Esophagus (tissue), 2 donors: ENCODE measurements at regions not wholly inside any gene's neighbourhood (a gene's known extent, or its start where the extent isn't known, plus 50 kb on each side); places are given as distances from the start of the nearest gene placed in this dataset.

Experiments
- H3K27ac ChIP-seq, 2 donors: one replicate each; pipeline ENCODE4 v1.5.1; 2013; ENCODE audit warnings: low read depth in 2 of 2, mild to moderate bottlenecking in 2 of 2, inconsistent platforms in 1 of 2, low read length in 1 of 2, moderate library complexity in 1 of 2
- H3K27me3 ChIP-seq, 2 donors: one replicate each; pipeline ENCODE4 v1.6.1; 2013; ENCODE audit warnings: low read length in 2 of 2, control low read depth in 1 of 2, mild to moderate bottlenecking in 1 of 2; ENCODE audit not compliant: insufficient read depth in 2 of 2, control insufficient read depth in 1 of 2
- H3K36me3 ChIP-seq, 2 donors: one replicate each; pipeline ENCODE4 v1.6.1; 2013; ENCODE audit warnings: low read length in 1 of 2; ENCODE audit not compliant: control insufficient read depth in 2 of 2, insufficient read depth in 2 of 2
- H3K4me1 ChIP-seq, 2 donors: one replicate each; pipeline ENCODE4 v1.6.1; 2013; ENCODE audit warnings: low read length in 1 of 2; ENCODE audit not compliant: control insufficient read depth in 2 of 2, insufficient read depth in 2 of 2
- H3K4me3 ChIP-seq, 2 donors: one replicate each; pipeline ENCODE4 v1.5.1; 2013; ENCODE audit warnings: low read length in 2 of 2, mild to moderate bottlenecking in 2 of 2, low read depth in 1 of 2, moderate library complexity in 1 of 2
- H3K9me3 ChIP-seq, 2 donors: one replicate each; pipeline ENCODE4 v1.6.1; 2013; ENCODE audit warnings: mild to moderate bottlenecking in 2 of 2, low read depth in 1 of 2, low read length in 1 of 2, moderate library complexity in 1 of 2; ENCODE audit not compliant: control insufficient read depth in 2 of 2, insufficient read depth in 1 of 2
- WGBS, 2 donors: extraction: QIAGEN DNeasy Blood & Tissue Kit; methylation state at CpG; one replicate each; pipeline ENCODE4 v1.1.7; 2013; 5-methylcytosine and 5-hydroxymethylcytosine counted together
- donor health status: healthy with polysubstance abuse.
- donor health status: Bipolar disorder and iron deficiency.

DNA sequence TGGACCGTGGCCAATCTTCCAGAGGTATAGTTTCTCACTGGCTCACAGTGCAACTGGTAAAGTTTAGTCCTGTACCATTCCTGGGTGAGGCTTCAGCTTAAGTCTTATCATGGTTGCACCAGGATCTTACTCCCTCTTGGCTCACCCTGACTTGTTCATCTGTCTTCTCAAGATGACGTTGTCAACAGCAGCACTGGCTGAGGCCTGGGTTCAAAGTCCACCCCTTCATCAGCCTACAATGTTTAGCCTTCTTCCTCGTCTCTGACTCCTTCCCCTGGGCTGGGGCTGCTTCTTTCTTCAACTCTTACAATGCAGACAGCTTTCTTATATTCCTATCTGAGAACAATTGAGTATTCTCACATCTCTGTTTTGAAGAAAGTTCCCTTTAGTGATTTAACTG, 311.1 kb upstream of the CLINT1 start:
- no peak overlapping the region for H3K27ac ChIP-seq
- H3K9me3 ChIP-seq, result no peaks in the 10 kb centered on the region
- no peaks in the 10 kb centered on the region for H3K27me3 ChIP-seq
- no peaks in the 10 kb centered on the region for H3K36me3 ChIP-seq
- WGBS, 2 donors, result 61 to 63% methylated on average over 3 of the region's 3 CpGs
- no peaks in the 10 kb centered on the region for H3K4me1 ChIP-seq
- no peak overlapping the region for H3K4me3 ChIP-seq

DNA sequence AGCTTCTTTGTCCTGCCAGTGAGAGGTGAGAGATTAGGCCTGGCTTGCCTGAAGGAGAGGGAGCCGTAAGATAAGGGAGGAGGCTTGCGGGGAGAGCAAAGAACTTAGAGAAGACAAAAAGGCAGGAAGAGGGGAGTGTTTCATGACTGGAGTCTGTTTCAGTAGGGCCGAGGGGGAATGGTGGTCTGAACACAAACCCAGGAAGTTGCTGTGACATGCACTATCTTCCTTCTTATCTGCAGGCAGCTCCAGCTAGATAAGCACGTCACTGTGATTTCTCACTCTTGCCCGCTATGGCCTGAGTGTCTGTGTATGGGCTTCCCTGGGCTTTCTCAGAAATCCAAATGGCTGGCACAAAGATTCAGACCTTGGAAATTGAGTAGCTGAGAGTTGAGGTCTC, 307.5 kb upstream of the CLINT1 start:
- no peaks in the 10 kb centered on the region for H3K36me3 ChIP-seq
- no peaks in the 10 kb centered on the region for H3K9me3 ChIP-seq
- H3K27ac ChIP-seq, result no peak overlapping the region
- 77 to 81% methylated on average over 5 of the region's 5 CpGs for WGBS, 2 donors
- H3K27me3 ChIP-seq, result no peaks in the 10 kb centered on the region
- no peak overlapping the region for H3K4me3 ChIP-seq
- no peaks in the 10 kb centered on the region for H3K4me1 ChIP-seq

DNA sequence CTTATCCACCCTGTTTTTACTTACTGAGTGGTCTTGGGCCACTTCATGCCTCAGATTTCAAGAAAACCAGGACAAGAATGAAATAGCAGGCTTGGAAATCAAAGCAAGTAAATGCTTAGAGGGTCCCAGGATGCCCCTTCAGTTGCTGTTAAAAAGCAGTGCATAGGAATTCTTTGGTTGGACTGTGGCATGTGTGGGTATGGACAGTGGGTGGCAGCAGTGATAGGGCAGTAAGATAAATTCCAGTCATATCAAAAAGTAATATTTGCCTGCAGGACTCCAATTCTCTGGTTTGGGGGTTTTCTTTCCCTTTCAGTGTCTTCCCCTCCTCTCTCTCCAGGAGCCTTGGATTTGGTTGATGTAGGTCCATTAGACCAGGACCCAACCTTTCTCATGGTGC, 306.7 kb upstream of the CLINT1 start:
- H3K4me3 ChIP-seq, result no peak overlapping the region
- H3K36me3 ChIP-seq, result no peaks in the 10 kb centered on the region
- no peaks in the 10 kb centered on the region for H3K4me1 ChIP-seq
- H3K9me3 ChIP-seq, result no peaks in the 10 kb centered on the region
- H3K27me3 ChIP-seq, result no peaks in the 10 kb centered on the region
- H3K27ac ChIP-seq, result no peak overlapping the region

DNA sequence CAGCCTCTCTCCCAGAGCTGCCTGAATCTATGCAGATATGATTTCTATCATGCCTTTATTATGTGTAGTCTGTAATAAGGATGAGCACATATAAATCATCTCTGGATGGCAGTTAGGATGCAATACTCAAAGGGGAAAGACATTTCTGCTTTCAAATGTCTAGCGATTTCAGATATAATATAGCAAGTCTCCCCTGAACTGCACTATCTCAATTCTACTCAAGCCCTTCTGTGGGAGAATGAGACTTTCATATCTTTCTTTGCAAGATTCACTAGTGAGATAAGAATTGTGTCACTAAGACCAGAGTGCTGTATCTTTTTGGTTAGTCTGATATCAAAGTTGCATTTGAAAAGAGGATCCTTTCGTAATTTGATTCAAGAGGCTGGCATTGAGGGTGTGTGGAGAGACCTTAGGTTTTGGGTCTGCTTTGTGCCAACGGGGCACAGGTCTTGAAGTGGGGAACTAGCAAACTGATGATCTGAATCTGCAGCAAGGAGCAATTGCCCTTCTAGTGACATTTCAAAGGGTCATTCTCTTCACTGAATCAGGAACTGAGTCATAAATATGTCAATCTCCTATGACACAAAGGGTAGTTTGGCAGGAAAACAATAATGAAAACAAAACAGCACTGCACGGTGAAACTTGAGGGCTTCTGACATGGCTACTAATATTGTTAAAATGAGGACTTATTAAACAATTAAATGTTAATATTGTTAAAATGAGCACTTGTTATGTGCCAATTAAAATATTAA, 305.5 kb upstream of the CLINT1 start:
- Histone ChIP-seq H3K27ac (no peak overlapping the region), H3K4me1 (no peaks in the 10 kb centered on the region), H3K9me3 (no peaks in the 10 kb centered on the region), H3K4me3 (no peak overlapping the region), H3K36me3 (no peaks in the 10 kb centered on the region), H3K27me3 (no peaks in the 10 kb centered on the region)
- WGBS, 2 donors, result 72 to 73% methylated on average over 4 of the region's 4 CpGs

DNA sequence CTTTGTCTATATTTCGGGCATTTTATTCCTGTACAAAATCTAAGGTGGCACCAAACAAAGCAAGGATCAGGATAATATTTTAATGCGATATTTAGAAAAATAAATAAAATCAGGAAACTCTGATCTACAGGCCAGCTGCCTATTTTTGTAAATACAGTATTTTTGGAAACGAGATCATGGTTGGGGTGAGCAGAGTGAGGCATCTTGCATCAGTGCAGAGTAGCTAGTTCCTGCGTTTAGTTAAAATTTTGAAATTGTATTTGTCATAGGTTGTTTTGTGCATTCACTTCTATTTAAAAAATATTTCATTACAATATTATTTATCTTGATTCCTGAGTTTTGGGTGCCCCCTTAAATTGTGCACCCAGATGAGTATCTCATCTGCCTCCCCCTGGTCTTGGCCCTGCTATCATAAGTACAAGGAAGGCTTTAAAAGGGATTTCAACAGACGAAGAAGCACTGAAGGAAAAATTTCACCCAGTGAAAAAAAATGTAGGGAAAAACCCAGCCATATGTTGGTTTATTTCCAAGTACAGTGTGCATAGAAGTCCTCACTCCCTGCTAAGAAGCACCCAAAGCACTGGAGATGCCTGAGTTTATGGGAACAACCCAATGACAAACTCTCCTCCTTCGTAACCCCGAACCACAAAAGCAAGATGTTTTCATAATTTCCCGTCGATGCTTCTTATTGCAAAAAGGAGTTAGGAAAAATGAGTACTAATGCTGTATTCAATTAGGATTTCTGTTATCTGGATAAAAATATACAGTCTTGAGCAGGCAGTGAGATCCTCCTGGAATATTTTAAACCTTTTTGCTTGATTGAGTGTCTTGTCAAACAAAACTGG, 304.7 kb upstream of the CLINT1 start:
- Histone ChIP-seq H3K27me3 (no peaks in the 10 kb centered on the region), H3K36me3 (no peaks in the 10 kb centered on the region), H3K4me3 (no peak overlapping the region), H3K9me3 (no peaks in the 10 kb centered on the region), H3K4me1 (no peaks in the 10 kb centered on the region), H3K27ac (no peak overlapping the region)
- 79% methylated on average over 9 of the region's 9 CpGs for WGBS, 2 donors

DNA sequence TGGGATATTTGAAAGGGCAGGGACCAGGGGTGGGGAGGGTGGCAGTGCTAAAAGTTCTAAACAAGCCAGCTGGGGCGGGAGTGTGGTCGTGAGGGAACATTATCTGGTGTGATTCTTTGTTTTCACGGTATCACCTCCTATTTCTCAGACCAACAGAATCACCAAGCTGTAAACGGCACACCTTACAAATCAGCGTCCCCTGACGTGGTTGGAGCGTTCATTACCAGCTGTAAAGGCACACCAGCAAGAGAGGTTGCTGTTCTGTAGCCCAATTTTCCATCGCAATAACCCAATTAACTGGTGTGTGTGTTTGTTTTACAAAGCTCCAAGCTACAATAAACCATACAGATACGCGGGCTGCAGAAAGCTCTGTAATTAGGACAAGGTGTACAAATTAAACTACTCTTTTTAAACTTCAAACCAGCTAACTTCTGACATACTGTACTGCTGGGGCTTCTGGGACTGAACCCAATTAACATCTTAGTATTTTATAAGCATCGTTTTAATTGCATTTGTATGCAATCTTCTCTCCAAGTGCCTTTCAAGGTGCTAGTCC, 303.6 kb upstream of the CLINT1 start:
- WGBS, 2 donors, result 72 to 83% methylated on average over 11 of the region's 11 CpGs
- Histone ChIP-seq H3K27me3 (no peaks in the 10 kb centered on the region), H3K4me1 (no peaks in the 10 kb centered on the region), H3K9me3 (no peaks in the 10 kb centered on the region), H3K36me3 (no peaks in the 10 kb centered on the region), H3K4me3 (no peak overlapping the region), H3K27ac (no peak overlapping the region)

DNA sequence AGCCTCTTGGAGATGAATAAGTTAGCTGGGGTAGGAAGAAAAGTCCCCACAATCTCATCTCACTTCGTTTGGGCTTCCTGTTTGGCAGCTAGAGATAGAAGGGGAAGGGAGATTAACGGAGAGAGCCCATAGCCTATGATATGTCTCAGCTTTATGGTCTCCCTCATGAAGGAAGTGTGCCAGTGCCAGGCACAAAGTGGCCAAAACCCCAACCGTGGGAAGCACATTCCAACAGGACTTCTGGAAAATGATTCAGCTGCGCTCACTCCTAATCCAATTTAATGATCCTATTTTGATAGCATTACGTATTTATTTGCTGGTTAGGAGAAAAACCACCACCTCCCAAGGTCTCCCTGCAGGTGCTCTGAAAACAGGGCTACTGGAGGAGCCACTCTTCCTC, 303.1 kb upstream of the CLINT1 start:
- WGBS, 2 donors, result 56 to 69% methylated on average over 5 of the region's 5 CpGs
- Histone ChIP-seq H3K36me3 (no peaks in the 10 kb centered on the region), H3K27ac (no peak overlapping the region), H3K27me3 (no peaks in the 10 kb centered on the region), H3K4me1 (no peaks in the 10 kb centered on the region), H3K9me3 (no peaks in the 10 kb centered on the region), H3K4me3 (no peak overlapping the region)

DNA sequence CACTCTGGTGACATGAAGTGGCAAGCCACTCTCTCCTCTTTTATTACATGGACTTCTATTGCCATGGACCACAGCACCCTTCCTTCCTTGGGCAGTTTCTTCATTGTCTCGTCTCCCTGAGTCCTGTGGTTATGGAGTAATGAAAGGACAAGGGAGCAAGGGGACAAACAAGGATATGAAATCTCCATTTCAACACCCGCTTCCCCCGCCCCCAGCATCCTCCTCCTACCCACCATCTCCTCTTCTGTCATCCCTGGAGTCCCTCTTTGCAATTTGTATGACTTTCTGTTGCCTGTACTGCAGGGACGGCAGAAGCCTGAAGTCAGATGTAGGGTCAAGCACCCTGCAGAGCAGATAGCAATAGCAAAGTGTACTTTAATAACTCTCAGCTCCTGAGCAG, 300.7 kb upstream of the CLINT1 start:
- Histone ChIP-seq H3K9me3 (no peaks in the 10 kb centered on the region), H3K27ac (no peak overlapping the region), H3K4me1 (no peaks in the 10 kb centered on the region), H3K4me3 (no peak overlapping the region), H3K36me3 (no peaks in the 10 kb centered on the region), H3K27me3 (no peaks in the 10 kb centered on the region)
- 80 to 84% methylated on average over 4 of the region's 4 CpGs for WGBS, 2 donors

DNA sequence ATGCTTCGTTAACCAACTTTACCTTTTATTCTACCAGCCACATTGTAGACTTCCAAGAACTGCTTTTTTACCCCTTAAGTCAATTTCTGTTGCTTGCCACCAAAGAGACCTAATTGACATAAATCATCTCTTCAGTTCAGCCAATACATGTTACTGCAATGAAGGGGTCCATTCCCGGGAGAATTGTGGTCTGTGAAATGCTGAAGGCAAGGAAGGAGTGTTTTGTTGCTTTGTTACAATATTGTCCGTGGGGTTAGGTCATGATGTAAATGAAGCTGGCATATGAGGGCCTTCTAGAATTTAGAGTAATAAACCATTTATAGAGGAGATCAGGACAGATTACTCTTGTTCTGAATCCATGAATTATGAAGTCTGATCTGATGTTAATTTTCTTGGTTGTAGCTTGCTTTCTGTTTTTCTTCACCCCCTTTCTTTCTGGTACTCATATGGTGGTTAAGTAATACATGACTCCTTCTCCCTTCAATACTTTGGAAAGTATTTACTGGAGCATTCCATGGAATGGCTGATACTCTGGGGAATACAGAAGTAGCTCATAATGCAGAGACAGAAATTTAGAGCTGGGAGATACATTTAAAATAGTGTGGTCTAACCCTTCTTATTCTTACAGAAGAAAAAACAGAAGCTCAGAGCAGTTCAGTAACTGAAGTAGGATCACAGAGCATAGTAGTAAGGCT, 297.0 kb upstream of the CLINT1 start:
- Histone ChIP-seq H3K36me3 (no peaks in the 10 kb centered on the region), H3K27me3 (no peaks in the 10 kb centered on the region), H3K4me1 (peaks cover 0 to 2% of the 10 kb centered on the region in 2 donors), H3K27ac (no peak overlapping the region), H3K9me3 (no peaks in the 10 kb centered on the region), H3K4me3 (no peak overlapping the region)
- 74 to 85% methylated on average over 3 of the region's 3 CpGs for WGBS, 2 donors
